Breast epithelium (tissue), 4 donors: ENCODE measurements at regions not wholly inside any gene's neighbourhood (a gene's known extent, or its start where the extent isn't known, plus 50 kb on each side); places are given as distances from the start of the nearest gene placed in this dataset.

Experiments
- DNase-seq, 2 donors: peaks; one replicate each; pipeline ENCODE4 v3.0.0-alpha.2; 2019; ENCODE audit warnings: low spot score in 2 of 2
- H3K27ac ChIP-seq, 2 donors: fragments of 200-600 bp; sonication (generic) in 1 of 2; one replicate each; pipeline ENCODE4 v1.5.1; 2016 to 2019; ENCODE audit warnings: mild to moderate bottlenecking in 1 of 2
- H3K27me3 ChIP-seq, 2 donors: fragments of 200-600 bp; sonication (generic) in 1 of 2; one replicate each; pipeline versions ENCODE4 v1.5.1 to v1.6.0; 2017 to 2019; ENCODE audit warnings: control low read depth in 1 of 2, mild to moderate bottlenecking in 1 of 2
- H3K36me3 ChIP-seq: fragments of 200-600 bp; one replicate; pipeline ENCODE4 v1.5.1; 2019
- H3K4me1 ChIP-seq, 2 donors: fragments of 200-600 bp; sonication (generic); one replicate each; pipeline ENCODE4 v1.5.1; 2016 to 2019; ENCODE audit warnings: control low read depth in 1 of 2
- H3K4me3 ChIP-seq, 3 donors: fragments of 200-600 bp; sonication (generic); 1 replicate in 2 of 3; 2 replicates in 1 of 3; pipeline ENCODE4 v1.5.1; 2016 to 2019; ENCODE audit warnings: mild to moderate bottlenecking in 3 of 3, moderate library complexity in 2 of 3
- H3K9me3 ChIP-seq, 2 donors: fragments of 200-600 bp; sonication (generic) in 1 of 2; one replicate each; pipeline ENCODE4 v1.5.1; 2016 to 2019; ENCODE audit warnings: control low read depth in 1 of 2
- CTCF ChIP-seq, 3 donors: fragments of 450-650 bp; IDR thresholded peaks; one replicate each; pipeline ENCODE4 v1.5.1; 2016 to 2017; ENCODE audit warnings: antibody characterized with exemption in 3 of 3, mild to moderate bottlenecking in 3 of 3, moderate library complexity in 3 of 3
- POLR2A ChIP-seq: fragments of 450-650 bp; IDR thresholded peaks from one replicate; pipeline ENCODE4 v1.6.1; 2016; ENCODE audit warnings: antibody characterized with exemption, mild to moderate bottlenecking, moderate library complexity
- POLR2AphosphoS5 ChIP-seq, 3 donors: sonication (generic); formaldehyde crosslinking; IDR thresholded peaks; one replicate each; pipeline ENCODE4 v1.6.1; 2017; ENCODE audit warnings: antibody characterized with exemption in 3 of 3
- intact Hi-C: fragments of 100-400 bp; cut with DNase I; formaldehyde crosslinking; loops from one replicate; pipeline ENCODE4 v1.15.1; 2023; ENCODE audit warnings: low total_unique reads

- H3K4me3 ChIP-seq = no peak overlapping the region
- TF ChIP-seq CTCF (IDR thresholded peaks at IDR 0.05) (no peak), POLR2AphosphoS5 (IDR thresholded peaks at IDR 0.05) (no peak), POLR2A (no peak)
- H3K4me1 ChIP-seq = no peaks in the 10 kb centered on the region
- no peak overlapping the region for H3K27ac ChIP-seq
- H3K9me3 ChIP-seq = no peaks in the 10 kb centered on the region
- H3K27me3 ChIP-seq = no peaks in the 10 kb centered on the region
- DNase-seq = no peak
- intact Hi-C loops = no loop called here
- no peaks in the 10 kb centered on the region for H3K36me3 ChIP-seq
These were observed 153.7 kb upstream of the GAP43 start for GRCh38 chr3:115469649-115470048.

GRCh38 chr3:115470254-115470653 lies 153.1 kb upstream of the GAP43 start:
- TF ChIP-seq CTCF (IDR thresholded peaks at IDR 0.05) (no peak), POLR2AphosphoS5 (IDR thresholded peaks at IDR 0.05) (no peak), POLR2A (no peak)
- no peak overlapping the region for H3K27ac ChIP-seq
- DNase-seq = no peak
- H3K36me3 ChIP-seq = no peaks in the 10 kb centered on the region
- no peak overlapping the region for H3K4me3 ChIP-seq
- H3K27me3 ChIP-seq = no peaks in the 10 kb centered on the region
- no peaks in the 10 kb centered on the region for H3K9me3 ChIP-seq
- intact Hi-C loops = no loop called here
- H3K4me1 ChIP-seq = no peaks in the 10 kb centered on the region

GRCh38 chr3:115475178-115476041 lies 147.9 kb upstream of the GAP43 start:
- TF ChIP-seq CTCF (IDR thresholded peaks at IDR 0.05) = no peak
- no peak for TF ChIP-seq POLR2AphosphoS5 (IDR thresholded peaks at IDR 0.05)
- no peak for TF ChIP-seq POLR2A
- Histone ChIP-seq H3K9me3 (no peaks in the 10 kb centered on the region), H3K27ac (no peak overlapping the region), H3K27me3 (no peaks in the 10 kb centered on the region), H3K4me1 (no peaks in the 10 kb centered on the region), H3K4me3 (no peak overlapping the region), H3K36me3 (no peaks in the 10 kb centered on the region)
- intact Hi-C loops = no loop called here
- no peak for DNase-seq

GRCh38 chr3:115476472-115476871 lies 146.8 kb upstream of the GAP43 start:
- DNase-seq = no peak
- H3K36me3 ChIP-seq = no peaks in the 10 kb centered on the region
- H3K9me3 ChIP-seq = no peaks in the 10 kb centered on the region
- no peaks in the 10 kb centered on the region for H3K27me3 ChIP-seq
- no peak for TF ChIP-seq POLR2A
- no peak for TF ChIP-seq POLR2AphosphoS5 (IDR thresholded peaks at IDR 0.05)
- TF ChIP-seq CTCF (IDR thresholded peaks at IDR 0.05) = no peak
- no peaks in the 10 kb centered on the region for H3K4me1 ChIP-seq
- intact Hi-C loops = no loop called here
- no peak overlapping the region for H3K27ac ChIP-seq
- H3K4me3 ChIP-seq = no peak overlapping the region

- TF ChIP-seq POLR2A (no peak), CTCF (IDR thresholded peaks at IDR 0.05) (no peak), POLR2AphosphoS5 (IDR thresholded peaks at IDR 0.05) (no peak)
- H3K27ac ChIP-seq = no peak overlapping the region
- intact Hi-C loops = no loop called here
These were observed 145.0 kb upstream of the GAP43 start for GRCh38 chr3:115478359-115478758.

More at GRCh38 chr3:115478359-115478758, 145.0 kb upstream of the GAP43 start:
- Histone ChIP-seq H3K36me3 (no peaks in the 10 kb centered on the region), H3K4me1 (no peaks in the 10 kb centered on the region), H3K27me3 (no peaks in the 10 kb centered on the region), H3K4me3 (no peak overlapping the region), H3K9me3 (no peaks in the 10 kb centered on the region)
- no peak for DNase-seq
